ENCODE measurements at regions not wholly inside any gene's neighbourhood (a gene's known extent, or its start where the extent isn't known, plus 50 kb on each side); places are given as distances from the start of the nearest gene placed in this dataset.

DNA sequence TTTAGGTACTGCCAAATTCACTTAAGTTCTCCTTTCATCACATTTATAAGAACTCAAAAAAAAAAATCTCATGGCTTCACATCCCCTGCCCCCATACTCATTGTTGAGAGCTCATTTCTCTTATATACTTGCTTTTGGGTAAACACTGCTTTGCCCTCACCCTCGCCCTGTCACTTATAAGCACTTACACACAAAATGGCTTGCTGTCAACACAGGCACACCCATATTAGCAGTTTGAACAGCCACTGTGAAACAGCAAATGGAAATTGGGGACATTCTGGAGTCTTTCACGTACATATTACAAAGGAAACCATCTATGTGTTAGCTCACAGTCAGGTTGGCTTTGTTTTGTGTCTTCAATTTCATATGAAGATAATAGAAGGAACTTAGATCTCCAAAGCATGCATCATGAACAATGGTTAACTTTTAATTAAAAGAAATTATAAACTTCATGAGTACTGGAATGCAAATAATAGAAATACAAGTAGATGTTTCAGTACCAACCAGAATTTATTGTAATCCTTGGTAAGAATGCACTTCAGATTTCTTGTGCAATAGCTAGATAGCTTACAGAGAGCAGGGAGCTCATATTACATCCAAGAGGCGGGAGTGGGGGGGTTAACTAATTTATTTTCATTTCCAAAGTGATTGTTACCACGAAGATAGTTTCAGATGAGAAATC, 272.2 kb downstream of the ALG10B start:
- TF ChIP-seq, protein P1, sequence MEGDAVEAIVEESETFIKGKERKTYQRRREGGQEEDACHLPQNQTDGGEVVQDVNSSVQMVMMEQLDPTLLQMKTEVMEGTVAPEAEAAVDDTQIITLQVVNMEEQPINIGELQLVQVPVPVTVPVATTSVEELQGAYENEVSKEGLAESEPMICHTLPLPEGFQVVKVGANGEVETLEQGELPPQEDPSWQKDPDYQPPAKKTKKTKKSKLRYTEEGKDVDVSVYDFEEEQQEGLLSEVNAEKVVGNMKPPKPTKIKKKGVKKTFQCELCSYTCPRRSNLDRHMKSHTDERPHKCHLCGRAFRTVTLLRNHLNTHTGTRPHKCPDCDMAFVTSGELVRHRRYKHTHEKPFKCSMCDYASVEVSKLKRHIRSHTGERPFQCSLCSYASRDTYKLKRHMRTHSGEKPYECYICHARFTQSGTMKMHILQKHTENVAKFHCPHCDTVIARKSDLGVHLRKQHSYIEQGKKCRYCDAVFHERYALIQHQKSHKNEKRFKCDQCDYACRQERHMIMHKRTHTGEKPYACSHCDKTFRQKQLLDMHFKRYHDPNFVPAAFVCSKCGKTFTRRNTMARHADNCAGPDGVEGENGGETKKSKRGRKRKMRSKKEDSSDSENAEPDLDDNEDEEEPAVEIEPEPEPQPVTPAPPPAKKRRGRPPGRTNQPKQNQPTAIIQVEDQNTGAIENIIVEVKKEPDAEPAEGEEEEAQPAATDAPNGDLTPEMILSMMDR (IDR thresholded peaks at IDR 0.05): no peak
- TF ChIP-seq POLR2AphosphoS5 (IDR thresholded peaks at IDR 0.05) (no peak), POLR2A (IDR thresholded peaks at IDR 0.05) (no peak)

Measured in breast epithelium (tissue), 3 donors.